HG03460 (cell line): ENCODE measurements at regions not wholly inside any gene's neighbourhood (a gene's known extent, or its start where the extent isn't known, plus 50 kb on each side); places are given as distances from the start of the nearest gene placed in this dataset.
A peak's percentile ranks its signal among the peaks of the same experiment; 100 is the strongest.

ENCODE experiments used
- ATAC-seq: cut with Tn5 transposase; IDR thresholded peaks from one replicate; pipeline ENCODE4 v1.9.1; 2021; ENCODE audit not compliant: unreplicated experiment

GRCh38 chr7:84821671-84822534 lies 365.0 kb downstream of the SEMA3D start:
- no peak for ATAC-seq

GRCh38 chr7:84820481-84820880 lies 366.4 kb downstream of the SEMA3D start:
- ATAC-seq = no peak

- ATAC-seq = no peak
Measured at GRCh38 chr7:84817016-84817415, 369.8 kb downstream of the SEMA3D start.

GRCh38 chr7:84813376-84813775 lies 373.5 kb downstream of the SEMA3D start:
- ATAC-seq = no peak

GRCh38 chr7:84812021-84812420 lies 374.8 kb downstream of the SEMA3D start:
- no peak for ATAC-seq

- ATAC-seq = no peak
Measured at GRCh38 chr7:84811362-84811761, 375.5 kb downstream of the SEMA3D start.

GRCh38 chr7:84809877-84810276 lies 377.0 kb downstream of the SEMA3D start:
- ATAC-seq = no peak

- ATAC-seq = no peak
Measured at GRCh38 chr7:84803979-84804378, 382.9 kb downstream of the SEMA3D start.

GRCh38 chr7:84801396-84801795 lies 385.5 kb downstream of the SEMA3D start:
- ATAC-seq = no peak

GRCh38 chr7:84800846-84801245 lies 386.0 kb downstream of the SEMA3D start:
- no peak for ATAC-seq

- ATAC-seq = no peak
Measured at GRCh38 chr7:84799106-84799505, 387.8 kb downstream of the SEMA3D start.

GRCh38 chr7:84792231-84792893 lies 394.5 kb downstream of the SEMA3D start:
- ATAC-seq = peak; percentile 65

- ATAC-seq = no peak
Measured at GRCh38 chr7:84790882-84791281, 396.0 kb downstream of the SEMA3D start.

- no peak for ATAC-seq
Measured at GRCh38 chr7:84786073-84786472, 400.8 kb downstream of the SEMA3D start.

- ATAC-seq = no peak
Measured at GRCh38 chr7:84784450-84784849, 402.4 kb downstream of the SEMA3D start.

- no peak for ATAC-seq
Measured at GRCh38 chr7:84783141-84783778, 403.6 kb downstream of the SEMA3D start.

- no peak for ATAC-seq
Measured at GRCh38 chr7:84781838-84782237, 405.0 kb downstream of the SEMA3D start.

GRCh38 chr7:84780158-84781124 lies 406.4 kb downstream of the SEMA3D start:
- no peak for ATAC-seq

GRCh38 chr7:84757761-84758160 lies 429.1 kb downstream of the SEMA3D start:
- no peak for ATAC-seq

GRCh38 chr7:84746353-84746752 lies 440.5 kb downstream of the SEMA3D start:
- no peak for ATAC-seq

- no peak for ATAC-seq
Measured at GRCh38 chr7:84744385-84744784, 442.5 kb downstream of the SEMA3D start.
